H1 (cell line): ENCODE measurements at regions not wholly inside any gene's neighbourhood (a gene's known extent, or its start where the extent isn't known, plus 50 kb on each side); places are given as distances from the start of the nearest gene placed in this dataset.

Experiments used
- CTCF ChIA-PET: fragments of 300-600 bp; sonication (Branson Sonifier 250); formaldehyde crosslinking; loops from one replicate; lab custom pipeline; 2021; ENCODE audit not compliant: partially characterized antibody; lab: Charles Lee
- POLR2A ChIA-PET: fragments of 300-600 bp; sonication (Branson Sonifier 250); formaldehyde crosslinking; loops from one replicate; lab custom pipeline; 2021; ENCODE audit warnings: inconsistent platforms; ENCODE audit not compliant: partially characterized antibody; lab: Charles Lee
- DNase-seq, 2 experiments: peaks; one replicate each; pipeline versions ENCODE4 v3.0.0 to v3.0.0-alpha.2; 2010 to 2022; ENCODE audit warnings: low spot score in 2 of 2, low read depth in 1 of 2, mixed read lengths in 1 of 2
- FAIRE-seq: peaks from 2 replicates; lab custom pipeline; 2011; peaks lifted over from hg19 to GRCh38; lab: Jason Lieb, UNC
- H2AFZ ChIP-seq: 2 replicates; pipeline ENCODE4 v1.8.1; 2012; ENCODE audit warnings: low read length, inconsistent platforms
- H2AK5ac ChIP-seq: 2 replicates; pipeline ENCODE4 v1.6.1; 2013; ENCODE audit warnings: low read depth, low read length
- H2BK120ac ChIP-seq: replicated peaks from 2 replicates; pipeline ENCODE3; 2013; ENCODE audit warnings: low read depth, low read length, inconsistent platforms
- H2BK12ac ChIP-seq: 2 replicates; pipeline ENCODE4 v1.6.1; 2013; ENCODE audit warnings: low read depth, low read length
- H2BK15ac ChIP-seq: 2 replicates; pipeline ENCODE4 v1.6.1; 2013; ENCODE audit warnings: low read length
- H2BK20ac ChIP-seq: 2 replicates; pipeline ENCODE4 v1.6.1; 2013; ENCODE audit warnings: low read length
- H2BK5ac ChIP-seq: 2 replicates; pipeline ENCODE4 v1.6.1; 2013; ENCODE audit warnings: low read depth, low read length
- H3K14ac ChIP-seq: 2 replicates; pipeline ENCODE4 v1.6.1; 2013; ENCODE audit warnings: inconsistent platforms; ENCODE audit not compliant: insufficient read length
- H3K18ac ChIP-seq: 2 replicates; pipeline ENCODE4 v1.6.1; 2013; ENCODE audit warnings: low read length; ENCODE audit errors: extremely low read depth
- H3K23ac ChIP-seq: 2 replicates; pipeline ENCODE4 v1.6.1; 2013; ENCODE audit warnings: inconsistent platforms; ENCODE audit not compliant: insufficient read length
- H3K23me2 ChIP-seq: 2 replicates; pipeline ENCODE4 v1.6.1; 2013; ENCODE audit warnings: low read depth, low read length
- H3K27ac ChIP-seq: 2 replicates; pipeline ENCODE4 v1.6.1; 2011; ENCODE audit warnings: low read depth, low read length, inconsistent platforms
- H3K27me3 ChIP-seq, 4 experiments: replicated peaks in 1 of 4; 1 replicate in 1 of 4; 2 replicates in 3 of 4; pipeline versions ENCODE4 v1.6.1 to v1.8.1; 2011 to 2013; ENCODE audit warnings: low read length in 3 of 4, mild to moderate bottlenecking in 3 of 4, inconsistent platforms in 2 of 4, mixed read lengths in 2 of 4, moderate library complexity in 1 of 4; ENCODE audit not compliant: control insufficient read depth in 3 of 4, insufficient read depth in 3 of 4; ENCODE audit errors: extremely low read depth in 1 of 4
- H3K36me3 ChIP-seq, 4 experiments: 2 replicates each; pipeline versions ENCODE4 v1.6.1 to v1.8.1; 2011 to 2013; ENCODE audit warnings: mild to moderate bottlenecking in 4 of 4, low read length in 3 of 4, moderate library complexity in 2 of 4, control low read depth in 1 of 4, inconsistent platforms in 1 of 4; ENCODE audit not compliant: insufficient read depth in 4 of 4, control insufficient read depth in 2 of 4
- H3K4ac ChIP-seq: replicated peaks from 2 replicates; pipeline ENCODE3; 2013; ENCODE audit warnings: low read length, low read depth, mixed read lengths, inconsistent platforms; ENCODE audit not compliant: insufficient read length
- H3K4me1 ChIP-seq, 4 experiments: replicated peaks in 1 of 4; 1 replicate in 1 of 4; 2 replicates in 3 of 4; pipeline versions ENCODE4 v1.6.1 to v1.8.1; 2011 to 2013; ENCODE audit warnings: low read length in 3 of 4, inconsistent platforms in 2 of 4, mixed read lengths in 1 of 4; ENCODE audit not compliant: insufficient read depth in 4 of 4, control insufficient read depth in 3 of 4
- H3K4me2 ChIP-seq, 2 experiments: 2 replicates each; pipeline versions ENCODE4 v1.6.1 to v1.8.1; 2011 to 2013; ENCODE audit warnings: low read depth in 2 of 2, low read length in 2 of 2, control low read depth in 1 of 2, inconsistent platforms in 1 of 2, mild to moderate bottlenecking in 1 of 2; ENCODE audit not compliant: insufficient read depth in 1 of 2
- H3K4me3 ChIP-seq, 4 experiments: fragments of 200-600, 300-600 bp in 1 of 4; sonication (generic), shearing (Covaris generic), sonication (Bioruptor Twin) in 1 of 4; 2 replicates each; pipeline versions ENCODE4 v1.5.1 to v1.8.1; 2011 to 2016; ENCODE audit warnings: low read length in 4 of 4, low read depth in 3 of 4, control low read depth in 2 of 4, inconsistent platforms in 2 of 4, mild to moderate bottlenecking in 2 of 4, mixed read lengths in 1 of 4, moderate library complexity in 1 of 4; ENCODE audit not compliant: insufficient read depth in 2 of 4; ENCODE audit errors: extremely low read depth in 1 of 4
- H3K56ac ChIP-seq: replicated peaks from 2 replicates; pipeline ENCODE3; 2013; ENCODE audit warnings: low read depth, mild to moderate bottlenecking, mixed read lengths, low read length, inconsistent platforms; ENCODE audit not compliant: insufficient read length
- H3K79me1 ChIP-seq: 2 replicates; pipeline ENCODE4 v1.6.1; 2013; ENCODE audit warnings: low read depth, low read length, control low read depth
- H3K79me2 ChIP-seq, 2 experiments: 2 replicates each; pipeline versions ENCODE4 v1.6.1 to v1.8.1; 2012 to 2013; ENCODE audit warnings: low read length in 2 of 2, mild to moderate bottlenecking in 2 of 2, inconsistent platforms in 1 of 2; ENCODE audit not compliant: insufficient read depth in 2 of 2, control insufficient read depth in 1 of 2
- H3K9ac ChIP-seq, 4 experiments: replicated peaks in 1 of 4; 1 replicate in 1 of 4; 2 replicates in 3 of 4; pipeline versions ENCODE4 v1.6.1 to v1.8.1; 2011 to 2013; ENCODE audit warnings: low read depth in 3 of 4, low read length in 3 of 4, control low read depth in 2 of 4, mild to moderate bottlenecking in 2 of 4, moderate library complexity in 2 of 4, inconsistent platforms in 1 of 4; ENCODE audit errors: extremely low read depth in 1 of 4
- H3K9me3 ChIP-seq, 2 experiments: 2 replicates each; pipeline versions ENCODE4 v1.6.1 to v1.8.1; 2012 to 2013; ENCODE audit warnings: mild to moderate bottlenecking in 2 of 2, moderate library complexity in 2 of 2, control low read depth in 1 of 2, inconsistent platforms in 1 of 2, low read depth in 1 of 2, low read length in 1 of 2, mixed read lengths in 1 of 2; ENCODE audit not compliant: insufficient read depth in 2 of 2
- H4K20me1 ChIP-seq, 2 experiments: replicated peaks in 1 of 2; 2 replicates each; pipeline versions ENCODE3 to v1.8.1; 2011 to 2013; ENCODE audit warnings: inconsistent platforms in 2 of 2, low read length in 2 of 2, mild to moderate bottlenecking in 1 of 2; ENCODE audit not compliant: insufficient read depth in 2 of 2, control insufficient read depth in 1 of 2
- H4K5ac ChIP-seq: 2 replicates; pipeline ENCODE4 v1.6.1; 2013; ENCODE audit warnings: low read length, low read depth, mixed read lengths, inconsistent platforms; ENCODE audit not compliant: insufficient read length
- H4K8ac ChIP-seq: 2 replicates; pipeline ENCODE4 v1.8.0; 2013; ENCODE audit warnings: mild to moderate bottlenecking, moderate library complexity, low read length, inconsistent platforms; ENCODE audit not compliant: insufficient read depth; ENCODE audit errors: extremely low read depth
- H4K91ac ChIP-seq: replicated peaks from 2 replicates; pipeline ENCODE3; 2013; ENCODE audit warnings: low read length, mixed read lengths, inconsistent platforms; ENCODE audit not compliant: insufficient read length
- BCL11A ChIP-seq, 2 experiments: IDR thresholded peaks; one replicate each; pipeline ENCODE4 v1.6.1; 2011; ENCODE audit warnings: low read depth in 2 of 2, low read length in 2 of 2, mild to moderate bottlenecking in 2 of 2
- CEBPB ChIP-seq: IDR thresholded peaks from 2 replicates; pipeline ENCODE4 v1.6.1; 2012; ENCODE audit warnings: low read depth, low read length
- CTCF ChIP-seq, 3 experiments: IDR thresholded peaks; 1 replicate in 2 of 3; 2 replicates in 1 of 3; pipeline versions ENCODE4 v1.5.1 to v1.6.1; 2011; ENCODE audit warnings: low read length in 3 of 3, mild to moderate bottlenecking in 3 of 3, inconsistent platforms in 2 of 3, low read depth in 1 of 3, moderate library complexity in 1 of 3; ENCODE audit not compliant: insufficient read depth in 1 of 3; ENCODE audit errors: control extremely low read depth in 1 of 3
- EGR1 ChIP-seq: IDR thresholded peaks from 2 replicates; pipeline ENCODE4 v1.6.1; 2011; ENCODE audit warnings: low read depth, low read length, borderline replicate concordance
- FOSL1 ChIP-seq: IDR thresholded peaks from 2 replicates; pipeline ENCODE4 v1.6.1; 2011; ENCODE audit warnings: mild to moderate bottlenecking, low read depth, low read length, moderate library complexity; ENCODE audit not compliant: insufficient read depth
- HDAC6 ChIP-seq: IDR thresholded peaks from one replicate; pipeline ENCODE4 v1.7.1; 2012; ENCODE audit warnings: low read depth, mild to moderate bottlenecking, inconsistent platforms, low read length, moderate library complexity
- JUN ChIP-seq: IDR thresholded peaks from 2 replicates; pipeline ENCODE4 v1.6.1; 2011; ENCODE audit warnings: low read depth, mild to moderate bottlenecking, improper control_type of control experiment, low read length
- POU5F1 ChIP-seq: IDR thresholded peaks from 2 replicates; pipeline ENCODE4 v1.6.1; 2011; ENCODE audit warnings: low read depth, mild to moderate bottlenecking, low read length, moderate library complexity
- SAP30 ChIP-seq: fragments of 300-600 bp; sonication (generic); IDR thresholded peaks from 2 replicates; pipeline ENCODE4 v1.7.1; 2012; ENCODE audit warnings: low read length, moderate library complexity, mild to moderate bottlenecking, inconsistent platforms; ENCODE audit not compliant: insufficient read depth, insufficient replicate concordance
- SP4 ChIP-seq: IDR thresholded peaks from 2 replicates; pipeline ENCODE4 v1.6.1; 2012; ENCODE audit warnings: low read length, inconsistent platforms
- WGBS, 2 experiments: shearing (Covaris generic) in 1 of 2; methylation state at CpG; one replicate each; pipeline versions ENCODE4 v1.1.6 to v1.1.7; 2013 to 2015; ENCODE audit warnings: low lambda C conversion rate in 2 of 2, mixed read lengths in 2 of 2, inconsistent platforms in 1 of 2, low coverage in 1 of 2, missing lambda C conversion rate in 1 of 2; ENCODE audit not compliant: insufficient replicate concordance in 2 of 2, insufficient coverage in 1 of 2, insufficient read length in 1 of 2; ENCODE audit errors: extremely low coverage in 1 of 2, missing lambda C conversion rate in 1 of 2; 5-methylcytosine and 5-hydroxymethylcytosine counted together
- TF ChIP-seq, protein P1 (sequence below): IDR thresholded peaks from 2 replicates; pipeline ENCODE4 v1.6.1; 2012; ENCODE audit warnings: inconsistent platforms
- TF ChIP-seq, protein P2 (sequence below): IDR thresholded peaks from 2 replicates; pipeline ENCODE4 v1.6.1; 2012; ENCODE audit warnings: inconsistent platforms

DNA sequence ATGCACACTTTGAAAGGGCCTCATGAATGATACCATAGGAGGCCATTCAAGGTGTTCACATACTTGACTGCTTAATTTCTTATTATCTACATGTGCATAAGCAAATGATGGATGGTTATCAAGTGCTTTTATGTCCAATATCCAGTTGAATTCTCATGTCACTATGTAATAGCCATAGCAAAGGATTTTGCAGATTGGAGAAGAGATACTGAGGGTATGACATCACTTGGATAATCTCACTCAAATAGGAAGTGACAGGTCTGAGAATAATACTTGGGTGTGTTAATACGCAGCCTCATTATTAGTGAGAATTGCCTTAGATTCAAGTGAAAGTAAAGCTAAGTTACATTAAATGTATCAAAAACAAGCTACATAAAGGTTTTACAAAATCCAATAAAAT lies 1208.6 kb downstream of the CDH11 start:
- no peak overlapping the region for H4K8ac ChIP-seq
- no peak overlapping the region for H2AK5ac ChIP-seq
- H3K79me2 ChIP-seq: no peaks in the 10 kb centered on the region
- H3K23ac ChIP-seq: no peak overlapping the region
- no peak overlapping the region for H3K14ac ChIP-seq
- CTCF ChIA-PET: interaction anchor here (0.7 kb wide), 1 partner anchor 11 kb away, joined by 3 read pairs; no protein-coding TSS in a partner anchor
- no peak overlapping the region for H2BK5ac ChIP-seq
- no peak overlapping the region for H2AFZ ChIP-seq
- no peak overlapping the region for H3K4me2 ChIP-seq
- H3K79me1 ChIP-seq: no peaks in the 10 kb centered on the region
- H4K5ac ChIP-seq: no peak overlapping the region
- H4K20me1 ChIP-seq: no peaks in the 10 kb centered on the region
- no peak overlapping the region for H3K4ac ChIP-seq
- POLR2A ChIA-PET: no interaction called here
- no peak overlapping the region for H3K4me3 ChIP-seq
- no peak overlapping the region for H2BK15ac ChIP-seq
- no peaks in the 10 kb centered on the region for H3K27me3 ChIP-seq
- H3K56ac ChIP-seq: no peak overlapping the region
- no peak overlapping the region for H3K18ac ChIP-seq
- H3K9me3 ChIP-seq: no peaks in the 10 kb centered on the region
- no peak overlapping the region for H3K27ac ChIP-seq
- no peak overlapping the region for H2BK120ac ChIP-seq
- no peaks in the 10 kb centered on the region for H3K4me1 ChIP-seq
- no peaks in the 10 kb centered on the region for H3K23me2 ChIP-seq
- H3K36me3 ChIP-seq: no peaks in the 10 kb centered on the region
- H4K91ac ChIP-seq: no peak overlapping the region
- no peak overlapping the region for H2BK20ac ChIP-seq
- 96% methylated on average over 1 of the region's 1 CpG; no CpG with 5 or more reads in 1 of the 2 experiments for WGBS, 2 experiments
- FAIRE-seq: no peak
- H3K9ac ChIP-seq: no peak overlapping the region
- no peak for DNase-seq
- no peak overlapping the region for H2BK12ac ChIP-seq
- TF ChIP-seq SAP30 (no peak), POU5F1 (no peak), CEBPB (no peak), BCL11A (IDR thresholded peaks at IDR 0.05; ENCODE audit: low read depth in 2 of 2, low read length in 2 of 2) (no peak), SP4 (no peak), JUN (no peak), FOSL1 (no peak), CTCF (IDR thresholded peaks at IDR 0.05; ENCODE audit: control extremely low read depth in 1 of 3, insufficient read depth in 1 of 3, low read depth in 1 of 3, low read length in 3 of 3) (no peak), HDAC6 (no peak), EGR1 (no peak)
- TF ChIP-seq, protein P1, sequence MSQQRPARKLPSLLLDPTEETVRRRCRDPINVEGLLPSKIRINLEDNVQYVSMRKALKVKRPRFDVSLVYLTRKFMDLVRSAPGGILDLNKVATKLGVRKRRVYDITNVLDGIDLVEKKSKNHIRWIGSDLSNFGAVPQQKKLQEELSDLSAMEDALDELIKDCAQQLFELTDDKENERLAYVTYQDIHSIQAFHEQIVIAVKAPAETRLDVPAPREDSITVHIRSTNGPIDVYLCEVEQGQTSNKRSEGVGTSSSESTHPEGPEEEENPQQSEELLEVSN: no peak
- TF ChIP-seq, protein P2, sequence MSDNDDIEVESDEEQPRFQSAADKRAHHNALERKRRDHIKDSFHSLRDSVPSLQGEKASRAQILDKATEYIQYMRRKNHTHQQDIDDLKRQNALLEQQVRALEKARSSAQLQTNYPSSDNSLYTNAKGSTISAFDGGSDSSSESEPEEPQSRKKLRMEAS: no peak
